Caki2 (cell line): ENCODE measurements at regions not wholly inside any gene's neighbourhood (a gene's known extent, or its start where the extent isn't known, plus 50 kb on each side); places are given as distances from the start of the nearest gene placed in this dataset.

ENCODE experiments used
- DNase-seq: peaks from one replicate; pipeline ENCODE4 v3.0.0-alpha.2; 2015; ENCODE audit warnings: low read depth
- in situ Hi-C: cut with HindIII; loops from 2 replicates; pipeline ENCODE4 v1.10.0; 2016; ENCODE audit warnings: low sequenced_read_pairs, low pct_unique_long_range_greater_than_20kb, mixed read lengths

DNA sequence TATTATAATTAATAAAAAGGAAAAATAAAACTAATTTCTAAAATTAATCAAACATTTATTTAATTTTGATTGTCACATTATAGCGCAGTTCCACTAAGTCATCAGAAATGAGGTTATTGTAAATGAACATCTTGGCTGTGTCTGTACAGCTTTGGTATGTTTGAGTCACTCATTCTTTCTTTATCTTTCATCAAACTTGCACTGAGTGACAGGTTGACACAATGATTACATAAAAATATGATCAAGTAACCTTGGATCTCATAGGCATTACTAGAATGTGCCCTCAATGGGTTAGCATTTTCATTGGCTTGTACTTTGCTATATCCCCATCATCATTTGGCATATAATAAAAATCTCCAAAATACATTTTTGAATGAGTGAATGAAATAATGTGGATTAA is 1353.2 kb upstream of the ADGRL2 start:
- in situ Hi-C loops, result no loop called here
- DNase-seq, result no peak

- in situ Hi-C loops, result no loop called here
- no peak for DNase-seq
Measured at GRCh38 chr1:80445033-80445432, 1355.7 kb upstream of the ADGRL2 start.

DNA sequence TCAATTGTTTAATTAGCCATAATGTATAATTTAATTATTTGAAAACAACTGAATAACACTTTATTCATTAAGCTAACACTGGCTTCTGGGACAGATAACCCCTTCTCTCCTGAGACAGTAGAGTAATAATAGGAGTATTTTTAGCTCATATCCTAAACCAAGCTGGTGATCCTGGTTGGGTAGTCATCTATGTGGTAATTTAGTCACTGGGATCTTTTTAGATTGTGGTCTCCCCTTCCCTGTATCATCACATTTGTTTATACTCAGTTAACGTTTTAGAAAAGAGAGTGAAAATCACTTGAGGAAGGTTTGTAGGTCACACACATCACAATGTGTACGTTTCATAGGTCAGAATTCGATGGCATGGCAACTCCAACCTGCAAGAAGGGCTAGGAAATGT is 1356.6 kb upstream of the ADGRL2 start:
- DNase-seq, result no peak
- in situ Hi-C loops, result no loop called here

GRCh38 chr1:80441664-80442063 is 1359.1 kb upstream of the ADGRL2 start:
- DNase-seq, result no peak

GRCh38 chr1:80436851-80437250 is 1363.9 kb upstream of the ADGRL2 start:
- in situ Hi-C loops, result no loop called here
- no peak for DNase-seq

More at GRCh38 chr1:80441664-80442063, 1359.1 kb upstream of the ADGRL2 start:
- in situ Hi-C loops, result no loop called here

- DNase-seq, result no peak
- in situ Hi-C loops, result no loop called here
Measured at GRCh38 chr1:80427881-80428280, 1372.9 kb upstream of the ADGRL2 start.

GRCh38 chr1:80424249-80424648 is 1376.5 kb upstream of the ADGRL2 start:
- DNase-seq, result no peak
- in situ Hi-C loops, result no loop called here

- no peak for DNase-seq
- in situ Hi-C loops, result no loop called here
Measured at GRCh38 chr1:80418134-80418533, 1382.6 kb upstream of the ADGRL2 start.

DNA sequence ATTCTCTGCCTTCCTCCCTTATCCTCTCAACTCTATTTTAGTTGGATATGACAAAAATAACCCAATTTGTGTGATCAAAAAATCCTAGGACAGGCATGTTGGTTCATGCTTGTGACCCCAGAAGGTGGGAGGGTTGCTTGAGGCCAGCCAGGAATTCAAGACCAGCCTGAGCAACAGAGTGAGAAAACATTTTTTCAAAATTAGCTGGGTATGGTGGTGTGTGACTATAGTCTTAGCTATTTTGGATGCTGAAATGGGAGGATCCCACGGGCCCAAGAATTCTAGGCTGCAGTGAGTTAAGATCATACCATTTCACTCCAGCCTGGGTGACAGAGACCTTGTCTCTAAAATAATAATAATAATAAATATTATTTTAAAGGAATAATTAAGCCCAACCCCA is 1383.1 kb upstream of the ADGRL2 start:
- in situ Hi-C loops, result no loop called here

GRCh38 chr1:80413969-80414368 is 1386.8 kb upstream of the ADGRL2 start:
- no peak for DNase-seq
- in situ Hi-C loops, result no loop called here

More for the DNA sequence above, 1383.1 kb upstream of the ADGRL2 start:
- DNase-seq, result no peak

- DNase-seq, result no peak
- in situ Hi-C loops, result no loop called here
Measured at GRCh38 chr1:80410233-80410632, 1390.5 kb upstream of the ADGRL2 start.

- in situ Hi-C loops, result no loop called here
- DNase-seq, result no peak
Measured at GRCh38 chr1:80403471-80403893, 1397.0 kb upstream of the ADGRL4 start.

DNA sequence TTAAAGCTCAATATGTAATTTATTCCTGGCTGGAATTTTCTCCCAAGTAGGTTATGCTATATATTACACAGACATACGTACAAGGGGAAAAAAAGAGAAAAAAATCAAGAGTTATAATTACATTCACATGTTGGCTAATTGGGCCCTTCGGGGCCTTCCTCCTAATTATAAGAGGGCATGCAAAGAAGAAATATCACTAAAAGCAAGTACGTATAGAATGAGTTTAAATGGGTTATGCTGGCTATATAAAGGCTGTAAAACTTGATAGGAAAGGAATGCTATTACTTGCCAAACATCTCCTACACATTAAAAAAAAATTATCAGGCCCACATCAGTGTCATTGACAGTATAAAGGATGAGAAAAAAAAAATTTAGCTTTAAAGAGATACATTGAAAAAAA is 1396.1 kb upstream of the ADGRL4 start:
- in situ Hi-C loops, result no loop called here
- no peak for DNase-seq

DNA sequence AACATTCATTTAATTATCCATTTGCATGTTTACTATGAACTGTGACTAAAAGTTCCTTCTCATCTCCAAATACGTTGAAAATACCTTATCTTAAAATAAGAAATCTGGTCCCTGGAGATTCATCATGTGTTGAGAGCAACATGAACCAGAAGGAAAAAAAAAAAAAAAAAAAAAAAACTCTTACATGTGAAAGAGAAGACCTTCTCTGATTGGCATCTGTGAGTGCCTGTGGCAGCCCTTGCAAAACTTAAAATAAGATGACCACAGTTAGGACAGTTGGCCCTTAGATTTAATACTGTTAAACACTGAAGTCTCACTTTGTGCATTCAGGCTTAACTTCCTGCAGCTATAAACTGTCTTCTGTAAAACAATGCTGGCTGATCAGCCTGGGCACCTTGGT is 1395.2 kb upstream of the ADGRL4 start:
- no peak for DNase-seq
- in situ Hi-C loops, result no loop called here

DNA sequence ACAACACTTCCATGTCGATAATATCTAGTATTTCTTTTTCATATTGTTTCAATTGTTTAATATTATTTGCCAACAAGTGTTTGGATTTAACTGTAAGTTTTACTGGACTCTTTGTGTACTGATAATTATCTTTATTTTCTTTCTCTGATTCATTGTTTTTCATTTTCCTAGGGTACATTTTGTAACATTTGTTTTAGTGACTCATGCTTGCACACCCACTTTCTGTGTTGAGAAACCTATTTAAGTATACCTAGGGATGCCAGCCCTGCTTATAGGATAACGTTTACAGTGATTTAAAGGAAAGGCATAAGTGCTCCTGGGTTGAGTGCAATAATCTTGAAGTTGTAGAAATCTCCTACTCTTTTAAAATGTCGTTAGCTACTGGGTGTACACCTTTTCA is 1386.0 kb upstream of the ADGRL4 start:
- in situ Hi-C loops, result no loop called here
- no peak for DNase-seq

GRCh38 chr1:80385650-80386049 is 1379.1 kb upstream of the ADGRL4 start:
- no peak for DNase-seq
- in situ Hi-C loops, result no loop called here

GRCh38 chr1:80384959-80385358 is 1378.4 kb upstream of the ADGRL4 start:
- DNase-seq, result no peak
- in situ Hi-C loops, result no loop called here

DNA sequence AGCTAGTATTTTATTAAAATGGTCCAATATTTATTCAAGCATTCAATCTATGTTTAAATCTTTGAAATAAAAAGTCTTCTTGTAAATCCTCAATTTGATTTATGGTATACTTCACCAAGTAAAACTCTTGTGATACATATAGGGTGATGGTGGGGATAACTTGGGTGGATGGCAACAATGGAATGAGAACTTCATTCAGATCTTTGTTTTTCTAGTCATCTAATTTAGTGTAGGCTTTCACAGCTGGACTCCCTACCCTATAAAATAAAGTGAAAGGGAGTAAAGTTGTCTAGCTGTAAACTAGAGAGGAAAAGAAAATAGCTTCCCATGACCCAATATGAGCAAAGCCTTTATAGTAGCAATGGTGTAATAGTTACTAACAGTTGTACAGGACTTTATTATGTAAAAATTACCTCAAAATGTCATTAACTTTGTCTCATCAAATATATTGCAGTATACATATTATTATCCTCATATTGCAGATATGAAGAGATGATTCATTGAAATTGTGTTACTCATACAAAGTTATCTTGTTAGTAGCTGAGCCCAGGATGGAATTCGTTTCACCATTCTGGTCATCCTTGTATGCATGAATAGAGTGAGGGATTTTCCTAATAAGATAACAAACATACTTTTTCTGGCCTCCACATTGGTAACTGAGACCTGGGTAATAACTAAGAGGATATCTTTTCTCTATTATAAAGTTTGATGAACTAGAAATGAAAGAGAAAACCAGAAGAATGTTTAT is 1377.7 kb upstream of the ADGRL4 start:
- no peak for DNase-seq
- in situ Hi-C loops, result no loop called here

DNA sequence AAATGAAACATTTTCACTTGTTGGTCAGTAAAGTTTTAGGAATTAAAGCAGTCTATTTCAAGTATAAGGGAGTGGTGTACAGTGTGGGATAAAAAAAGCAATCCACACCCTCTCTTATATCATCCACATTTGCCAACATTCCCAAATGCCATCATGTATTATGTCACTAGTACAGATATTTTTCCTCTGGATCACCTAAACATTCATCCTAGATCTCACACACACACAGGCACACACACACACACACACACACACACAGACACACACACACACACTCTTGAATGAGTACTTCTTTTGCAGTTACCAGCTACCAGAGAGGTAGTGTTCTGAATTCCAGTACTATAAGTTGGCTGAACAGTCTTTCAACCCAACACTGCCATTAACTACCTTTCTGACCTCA is 1369.1 kb upstream of the ADGRL4 start:
- in situ Hi-C loops, result no loop called here
- DNase-seq, result peak; percentile 68

- in situ Hi-C loops, result no loop called here
- DNase-seq, result no peak
Measured at GRCh38 chr1:80375109-80375508, 1368.6 kb upstream of the ADGRL4 start.
